RWPE2 (cell line): ENCODE measurements at regions not wholly inside any gene's neighbourhood (a gene's known extent, or its start where the extent isn't known, plus 50 kb on each side); places are given as distances from the start of the nearest gene placed in this dataset.
"Not testable (repeated sequence)": the region's sequence is repeated elsewhere in the genome, so short reads cannot be mapped to it uniquely, and the experiment has no call there.

Experiments
- ATAC-seq: fragments of 200-7000 bp; cut with Tn5 transposase; 3 replicates; pipeline ENCODE4 v1.9.1; 2021; ENCODE audit warnings: low read depth
- DNase-seq: peaks from one replicate; pipeline ENCODE4 v3.0.0-alpha.2; 2020; ENCODE audit warnings: low spot score
- H3K27ac ChIP-seq: fragments of 450-650 bp; 2 replicates; pipeline ENCODE4 v1.5.1; 2017; ENCODE audit warnings: mild to moderate bottlenecking; ENCODE audit not compliant: poor library complexity, severe bottlenecking
- H3K27me3 ChIP-seq: fragments of 250-450 bp; sonication (Bioruptor Pico); 2 replicates; pipeline ENCODE4 v1.5.1; 2021; ENCODE audit warnings: mild to moderate bottlenecking, moderate library complexity; ENCODE audit not compliant: insufficient read depth, poor library complexity, severe bottlenecking
- H3K36me3 ChIP-seq: fragments of 250-450 bp; sonication (Bioruptor Pico); 2 replicates; pipeline ENCODE4 v1.5.1; 2020; ENCODE audit warnings: low read depth, mild to moderate bottlenecking, moderate library complexity
- H3K4me1 ChIP-seq: fragments of 250-450 bp; sonication (Bioruptor Pico); 2 replicates; pipeline ENCODE4 v1.5.1; 2021; ENCODE audit warnings: mild to moderate bottlenecking, moderate library complexity; ENCODE audit not compliant: insufficient read depth, poor library complexity, severe bottlenecking
- H3K4me3 ChIP-seq: fragments of 250-450 bp; sonication (Bioruptor Pico); 2 replicates; pipeline ENCODE4 v1.5.1; 2021; ENCODE audit warnings: mild to moderate bottlenecking, moderate library complexity; ENCODE audit not compliant: severe bottlenecking
- H3K9me3 ChIP-seq: fragments of 250-450 bp; sonication (Bioruptor Pico); 2 replicates; pipeline ENCODE4 v1.5.1; 2021; ENCODE audit warnings: mild to moderate bottlenecking, moderate library complexity; ENCODE audit not compliant: severe bottlenecking
- CTCF ChIP-seq: fragments of 450-650 bp; IDR thresholded peaks from one replicate; pipeline ENCODE4 v1.5.1; 2017; ENCODE audit warnings: mild to moderate bottlenecking, moderate library complexity; ENCODE audit not compliant: poor library complexity, severe bottlenecking

DNA sequence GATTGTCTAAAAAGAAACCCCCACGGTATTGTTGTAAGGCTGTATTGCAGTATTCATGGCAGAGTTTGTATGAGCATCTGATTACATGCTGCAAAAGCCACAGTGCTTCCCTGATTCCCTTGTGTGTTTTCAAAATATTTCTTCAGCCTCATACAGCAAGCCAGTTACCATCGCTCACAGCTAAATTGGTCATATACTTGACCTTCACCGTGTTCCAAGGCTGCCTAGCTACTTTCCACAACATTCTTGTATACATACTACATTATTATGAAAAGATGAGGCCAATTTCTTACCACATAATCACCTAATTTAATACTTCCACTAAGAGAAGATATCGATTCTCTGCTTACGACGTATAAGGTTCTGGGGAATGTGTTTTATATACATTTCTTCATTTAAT is 576.3 kb upstream of the CNTNAP5 start:
- no peaks in the 10 kb centered on the region for H3K4me1 ChIP-seq
- no peak for ATAC-seq
- peaks cover 3% of the 10 kb centered on the region for H3K27me3 ChIP-seq
- no peak overlapping the region for H3K4me3 ChIP-seq
- H3K9me3 ChIP-seq = no peaks in the 10 kb centered on the region
- no peak for DNase-seq
- TF ChIP-seq CTCF = no peak
- no peaks in the 10 kb centered on the region for H3K36me3 ChIP-seq
- H3K27ac ChIP-seq = no peak overlapping the region

DNA sequence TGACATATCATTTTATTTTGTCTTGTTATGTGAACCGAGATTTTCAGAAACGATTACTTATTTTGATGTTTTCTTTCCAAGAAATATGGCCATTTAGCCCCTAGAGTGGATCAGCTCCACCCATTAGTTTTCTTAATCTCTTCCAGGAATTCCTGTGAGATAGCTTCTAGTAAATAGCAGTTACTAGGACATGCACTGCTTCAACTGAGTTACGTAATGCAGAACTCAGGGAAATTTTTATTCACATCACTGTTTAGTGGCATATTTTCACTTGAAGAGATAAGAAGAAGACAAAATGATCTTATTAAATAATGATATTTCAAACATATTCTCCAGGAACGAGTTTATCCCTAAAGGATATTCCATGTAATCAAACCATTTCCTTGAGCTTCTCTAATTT is 573.5 kb upstream of the CNTNAP5 start:
- no peaks in the 10 kb centered on the region for H3K9me3 ChIP-seq
- ATAC-seq = no peak
- no peak overlapping the region for H3K27ac ChIP-seq
- TF ChIP-seq CTCF = no peak
- no peak overlapping the region for H3K4me3 ChIP-seq
- no peak for DNase-seq
- no peaks in the 10 kb centered on the region for H3K27me3 ChIP-seq
- no peaks in the 10 kb centered on the region for H3K36me3 ChIP-seq
- H3K4me1 ChIP-seq = no peaks in the 10 kb centered on the region

DNA sequence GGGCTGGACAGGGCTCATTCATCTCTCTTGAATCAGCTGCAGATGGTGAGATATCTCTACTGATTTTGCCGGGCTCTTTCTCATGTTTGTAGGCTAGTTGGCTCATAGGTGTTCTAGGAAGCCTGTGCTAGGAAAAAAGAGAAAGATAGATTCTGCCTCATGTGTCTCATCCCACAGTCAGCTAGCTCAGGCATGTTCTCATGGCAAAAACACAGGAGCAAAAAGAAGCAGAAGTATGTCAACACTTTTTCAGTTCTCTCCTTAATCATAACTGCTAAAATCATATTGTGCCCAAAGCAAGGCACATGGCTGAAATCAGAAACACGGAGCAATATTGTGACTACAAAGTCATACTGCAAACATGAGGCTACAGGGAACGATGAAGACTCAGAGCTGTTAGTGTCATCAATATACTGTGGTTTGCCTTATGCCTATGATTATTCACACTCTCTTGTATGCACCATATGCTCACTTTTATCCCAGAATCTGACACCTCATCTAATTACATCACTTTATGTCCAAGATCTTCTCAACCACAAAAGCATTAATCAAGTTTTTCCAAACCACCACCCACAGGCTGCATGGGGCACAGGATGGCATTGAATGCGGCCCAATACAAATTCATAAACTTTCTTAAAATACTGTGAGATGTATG is 571.9 kb upstream of the CNTNAP5 start:
- ATAC-seq = no peak
- TF ChIP-seq CTCF = no peak
- Histone ChIP-seq H3K36me3 (no peaks in the 10 kb centered on the region), H3K4me1 (no peaks in the 10 kb centered on the region), H3K27me3 (no peaks in the 10 kb centered on the region), H3K4me3 (no peak overlapping the region), H3K27ac (no peak overlapping the region), H3K9me3 (no peaks in the 10 kb centered on the region)
- DNase-seq = no peak

- Histone ChIP-seq H3K4me1 (no peaks in the 10 kb centered on the region), H3K4me3 (no peak overlapping the region), H3K36me3 (no peaks in the 10 kb centered on the region), H3K27me3 (no peaks in the 10 kb centered on the region), H3K27ac (no peak overlapping the region), H3K9me3 (no peaks in the 10 kb centered on the region)
- ATAC-seq (no peak), DNase-seq (no peak)
- no peak for TF ChIP-seq CTCF
Measured at GRCh38 chr2:123453772-123454171, 571.3 kb upstream of the CNTNAP5 start.

GRCh38 chr2:123455234-123455633 is 569.9 kb upstream of the CNTNAP5 start:
- H3K4me1 ChIP-seq, H3K9me3 ChIP-seq, H3K36me3 ChIP-seq, ATAC-seq, H3K4me3 ChIP-seq, H3K27me3 ChIP-seq, H3K27ac ChIP-seq, DNase-seq: not testable (repeated sequence)
